NCI-H146 treated with DMSO at 0.1 percent for 48 hours (cell line): ENCODE measurements at regions not wholly inside any gene's neighbourhood (a gene's known extent, or its start where the extent isn't known, plus 50 kb on each side); places are given as distances from the start of the nearest gene placed in this dataset.

Experiments
- DNase-seq: peaks from one replicate; lab custom pipeline; 2025; ENCODE audit not compliant: unreplicated experiment; lab: John Stamatoyannopoulos, UW

DNA sequence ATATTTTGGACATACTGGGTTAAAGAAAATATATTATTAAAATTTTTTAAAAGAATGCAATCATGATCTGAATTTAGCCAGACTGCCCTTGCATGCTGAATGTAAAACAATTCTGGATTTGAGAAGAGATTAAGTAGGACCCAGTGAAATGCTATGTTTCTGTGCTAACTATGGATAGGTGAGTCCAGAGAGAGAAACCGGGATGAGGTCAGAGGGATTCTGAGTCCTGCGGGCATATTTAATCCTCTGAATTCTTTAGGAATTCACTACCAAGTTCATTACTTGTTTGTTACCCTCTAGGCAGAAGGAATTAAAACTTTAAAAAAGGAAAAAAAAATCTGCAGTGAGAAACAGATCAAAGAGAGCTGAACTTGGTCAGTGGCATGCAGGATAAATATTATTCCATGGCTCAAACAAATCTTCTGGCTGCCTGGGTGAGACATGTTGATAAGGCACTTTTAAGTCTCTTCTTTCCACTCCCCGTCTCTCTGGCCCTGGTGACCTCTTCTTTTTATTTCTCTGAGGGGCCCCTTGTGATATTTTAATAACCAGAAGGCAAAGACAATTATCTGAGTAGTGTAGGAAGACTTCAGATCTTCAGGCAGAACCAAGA is 50.2 kb upstream of the LYZL1 start:
- no peak for DNase-seq
